B cell (primary cell): ENCODE measurements at regions not wholly inside any gene's neighbourhood (a gene's known extent, or its start where the extent isn't known, plus 50 kb on each side); places are given as distances from the start of the nearest gene placed in this dataset.

Experiments
- ATAC-seq: fragments of 200-7000 bp; cut with Tn5 transposase; one replicate; pipeline ENCODE4 v1.10.0; 2021; ENCODE audit warnings: low read depth, mild to moderate bottlenecking, moderate number of reproducible peaks, moderate library complexity
- CTCF ChIA-PET: fragments of 350-600 bp; sonication (Branson Sonifier 250); formaldehyde crosslinking; loops from one replicate; lab custom pipeline; 2021; ENCODE audit warnings: antibody characterized with exemption, inconsistent platforms; lab: Charles Lee
- POLR2A ChIA-PET: fragments of 350-600 bp; sonication (Branson Sonifier 250); formaldehyde crosslinking; loops from one replicate; lab custom pipeline; 2021; ENCODE audit warnings: antibody characterized with exemption; lab: Charles Lee
- DNase-seq: peaks from one replicate; pipeline ENCODE4 v3.0.0; 2013
- H2AFZ ChIP-seq: 2 replicates; pipeline ENCODE4 v1.6.1; 2012; ENCODE audit warnings: mild to moderate bottlenecking, low read depth, low read length; ENCODE audit not compliant: insufficient read depth, poor library complexity, severe bottlenecking
- H3K27ac ChIP-seq, 2 donors: 1 replicate in 1 of 2; 2 replicates in 1 of 2; pipeline ENCODE4 v1.5.1; 2012 to 2013; ENCODE audit warnings: low read length in 2 of 2, mild to moderate bottlenecking in 2 of 2, moderate library complexity in 1 of 2
- H3K27me3 ChIP-seq, 4 experiments: fragments of 200-600 bp in 1 of 4; sonication (generic) in 1 of 4; replicated peaks in 1 of 4; 1 replicate in 2 of 4; 2 replicates in 2 of 4; pipeline versions ENCODE4 v1.6.1 to v1.7.0; 2013 to 2016; ENCODE audit warnings: low read length in 3 of 4, mild to moderate bottlenecking in 2 of 4, mixed read lengths in 1 of 4, moderate library complexity in 1 of 4; ENCODE audit not compliant: insufficient read depth in 4 of 4, control insufficient read depth in 3 of 4; ENCODE audit errors: control extremely low read depth in 1 of 4
- H3K36me3 ChIP-seq, 2 experiments: replicated peaks in 1 of 2; 1 replicate in 1 of 2; 2 replicates in 1 of 2; pipeline versions ENCODE4 v1.6.1 to v1.7.1; 2013; ENCODE audit warnings: low read length in 1 of 2; ENCODE audit not compliant: insufficient read depth in 2 of 2, control insufficient read depth in 1 of 2; ENCODE audit errors: control extremely low read depth in 1 of 2, extremely low read depth in 1 of 2
- H3K4me1 ChIP-seq, 2 donors: fragments of 200-600 bp in 1 of 2; sonication (generic) in 1 of 2; 1 replicate in 1 of 2; 2 replicates in 1 of 2; pipeline versions ENCODE4 v1.5.1 to v1.6.1; 2013 to 2017; ENCODE audit warnings: low read length in 2 of 2; ENCODE audit not compliant: control insufficient read depth in 2 of 2, insufficient read depth in 2 of 2
- H3K4me2 ChIP-seq: replicated peaks from 2 replicates; pipeline ENCODE3; 2012; ENCODE audit warnings: mild to moderate bottlenecking, low read depth, low read length; ENCODE audit not compliant: poor library complexity, severe bottlenecking
- H3K4me3 ChIP-seq, 5 experiments: fragments of 200-600 bp in 1 of 5; sonication (generic) in 1 of 5; 1 replicate in 3 of 5; 2 replicates in 2 of 5; pipeline versions ENCODE4 v1.5.1 to v1.7.0; 2011 to 2016; ENCODE audit warnings: low read length in 4 of 5, mild to moderate bottlenecking in 4 of 5, low read depth in 2 of 5, control low read depth in 1 of 5, moderate library complexity in 1 of 5; ENCODE audit not compliant: insufficient read depth in 1 of 5; ENCODE audit errors: control extremely low read depth in 1 of 5, extremely low read depth in 1 of 5
- H3K79me2 ChIP-seq: fragments of 200-600 bp; sonication (generic); one replicate; pipeline ENCODE4 v1.6.0; 2016; ENCODE audit warnings: low read length; ENCODE audit not compliant: control insufficient read depth, insufficient read depth
- H3K9ac ChIP-seq: fragments of 200-600 bp; sonication (generic); 2 replicates; pipeline ENCODE4 v1.6.1; 2017; ENCODE audit warnings: mild to moderate bottlenecking, low read length, moderate library complexity
- H3K9me3 ChIP-seq, 3 donors: one replicate each; pipeline versions ENCODE4 v1.6.1 to v1.7.1; 2013; ENCODE audit warnings: low read length in 2 of 3; ENCODE audit not compliant: control insufficient read depth in 2 of 3, insufficient read depth in 1 of 3; ENCODE audit errors: control extremely low read depth in 1 of 3
- H4K20me1 ChIP-seq: 2 replicates; pipeline ENCODE4 v1.6.0; 2012; ENCODE audit warnings: mild to moderate bottlenecking, low read length; ENCODE audit not compliant: insufficient read depth, control insufficient read depth, poor library complexity, severe bottlenecking
- H3K27ac Mint-ChIP-seq: one replicate; pipeline ENCODE4 v1.8.0; 2021; ENCODE audit warnings: mixed read lengths
- H3K27me3 Mint-ChIP-seq: one replicate; pipeline ENCODE4 v1.8.0; 2021; ENCODE audit warnings: mixed read lengths
- H3K4me1 Mint-ChIP-seq: one replicate; pipeline ENCODE4 v1.8.0; 2021; ENCODE audit warnings: mixed read lengths
- H3K4me3 Mint-ChIP-seq: one replicate; pipeline ENCODE4 v1.8.0; 2021; ENCODE audit warnings: mixed read lengths
- H3K9me3 Mint-ChIP-seq: one replicate; pipeline ENCODE4 v1.8.0; 2022; ENCODE audit warnings: mixed read lengths; ENCODE audit not compliant: insufficient read depth
- EZH2 ChIP-seq: IDR thresholded peaks from 2 replicates; pipeline ENCODE4 v1.6.1; 2012; ENCODE audit warnings: borderline replicate concordance, low read depth, mild to moderate bottlenecking, moderate library complexity, low read length; ENCODE audit not compliant: insufficient read depth, poor library complexity, severe bottlenecking
- WGBS: methylation state at CpG from one replicate; pipeline ENCODE4 v1.1.5; 2013; ENCODE audit warnings: missing lambda C conversion rate; ENCODE audit not compliant: insufficient coverage; 5-methylcytosine and 5-hydroxymethylcytosine counted together
- intact Hi-C: fragments of 100-400 bp; cut with micrococcal nuclease; formaldehyde crosslinking; loops from one replicate; pipeline ENCODE4 v1.10.0; 2022
- TF ChIP-seq, protein P1 (sequence below): fragments of 200-600 bp; IDR thresholded peaks from one replicate; pipeline ENCODE4 v1.8.0; 2022; ENCODE audit warnings: antibody characterized with exemption, mild to moderate bottlenecking

DNA sequence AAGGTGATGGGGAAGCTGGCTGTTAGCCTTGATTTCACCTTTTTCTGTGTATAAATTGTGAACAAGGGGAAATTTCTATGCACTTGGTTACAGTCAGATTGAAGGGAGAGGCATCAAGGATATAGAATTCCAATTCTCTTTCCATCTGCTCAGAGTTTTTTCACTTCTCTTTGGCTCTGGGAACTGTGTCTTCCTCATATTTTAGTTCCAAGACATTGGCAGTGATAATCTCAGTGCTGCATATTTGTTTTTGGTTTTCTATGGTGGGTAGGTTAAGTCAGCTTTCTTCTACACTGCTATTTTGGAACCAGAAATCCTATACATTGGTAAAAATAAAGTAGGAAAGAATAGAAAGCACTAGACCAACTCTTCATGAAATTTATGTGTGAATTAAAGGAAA is 569.6 kb upstream of the CXADR start:
- H4K20me1 ChIP-seq = no peaks in the 10 kb centered on the region
- no peak for ATAC-seq
- no peaks in the 10 kb centered on the region for H3K4me1 Mint-ChIP-seq
- H3K27ac ChIP-seq = no peak overlapping the region
- H3K4me1 ChIP-seq = no peaks in the 10 kb centered on the region
- no peak overlapping the region for H2AFZ ChIP-seq
- H3K27me3 ChIP-seq = no peaks in the 10 kb centered on the region
- POLR2A ChIA-PET = no interaction called here
- H3K9me3 Mint-ChIP-seq = peaks cover 7% of the 10 kb centered on the region
- DNase-seq = no peak
- H3K79me2 ChIP-seq = no peaks in the 10 kb centered on the region
- H3K4me3 ChIP-seq = no peak overlapping the region
- no peak overlapping the region for H3K9ac ChIP-seq
- no peak overlapping the region for H3K27ac Mint-ChIP-seq
- CTCF ChIA-PET = no interaction called here
- intact Hi-C loops = no loop called here
- H3K4me2 ChIP-seq = no peak overlapping the region
- H3K4me3 Mint-ChIP-seq = no peak overlapping the region
- no peaks in the 10 kb centered on the region for H3K27me3 Mint-ChIP-seq
- H3K9me3 ChIP-seq = peaks cover 0 to 6% (median 3%) of the 10 kb centered on the region in 3 donors
- H3K36me3 ChIP-seq = no peaks in the 10 kb centered on the region
- TF ChIP-seq, protein P1, sequence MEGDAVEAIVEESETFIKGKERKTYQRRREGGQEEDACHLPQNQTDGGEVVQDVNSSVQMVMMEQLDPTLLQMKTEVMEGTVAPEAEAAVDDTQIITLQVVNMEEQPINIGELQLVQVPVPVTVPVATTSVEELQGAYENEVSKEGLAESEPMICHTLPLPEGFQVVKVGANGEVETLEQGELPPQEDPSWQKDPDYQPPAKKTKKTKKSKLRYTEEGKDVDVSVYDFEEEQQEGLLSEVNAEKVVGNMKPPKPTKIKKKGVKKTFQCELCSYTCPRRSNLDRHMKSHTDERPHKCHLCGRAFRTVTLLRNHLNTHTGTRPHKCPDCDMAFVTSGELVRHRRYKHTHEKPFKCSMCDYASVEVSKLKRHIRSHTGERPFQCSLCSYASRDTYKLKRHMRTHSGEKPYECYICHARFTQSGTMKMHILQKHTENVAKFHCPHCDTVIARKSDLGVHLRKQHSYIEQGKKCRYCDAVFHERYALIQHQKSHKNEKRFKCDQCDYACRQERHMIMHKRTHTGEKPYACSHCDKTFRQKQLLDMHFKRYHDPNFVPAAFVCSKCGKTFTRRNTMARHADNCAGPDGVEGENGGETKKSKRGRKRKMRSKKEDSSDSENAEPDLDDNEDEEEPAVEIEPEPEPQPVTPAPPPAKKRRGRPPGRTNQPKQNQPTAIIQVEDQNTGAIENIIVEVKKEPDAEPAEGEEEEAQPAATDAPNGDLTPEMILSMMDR = no peak
- no peak for TF ChIP-seq EZH2

DNA sequence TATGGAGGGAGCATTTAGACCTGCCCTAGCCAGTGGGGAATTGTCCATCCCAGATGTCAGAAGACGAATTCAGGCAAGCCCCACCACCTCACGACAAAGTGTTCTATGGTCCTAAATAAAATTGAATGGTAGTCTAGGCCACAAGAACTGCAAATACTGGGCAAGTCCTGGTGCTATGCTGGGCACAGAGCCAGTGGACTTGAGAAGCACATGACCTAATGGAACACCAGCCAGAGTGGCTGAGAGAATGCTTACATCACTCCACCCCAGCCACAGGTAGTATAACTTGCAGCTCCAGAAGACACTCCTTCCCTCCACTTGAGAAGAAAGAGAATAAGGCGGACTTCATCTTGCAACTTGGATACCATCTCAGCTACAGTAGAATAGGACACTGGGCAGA is 567.3 kb upstream of the CXADR start:
- TF ChIP-seq EZH2 = no peak
- TF ChIP-seq, protein P1 = no peak
- no peak for DNase-seq
- no peaks in the 10 kb centered on the region for H3K79me2 ChIP-seq
- H3K9me3 ChIP-seq = peaks cover 0 to 9% (median 1%) of the 10 kb centered on the region in 3 donors
- H4K20me1 ChIP-seq = no peaks in the 10 kb centered on the region
- peaks cover 9% of the 10 kb centered on the region for H3K9me3 Mint-ChIP-seq
- no CpG with 5 or more reads among the region's 3 CpGs for WGBS
- no peak overlapping the region for H3K9ac ChIP-seq
- H3K4me3 ChIP-seq = no peak overlapping the region
- H2AFZ ChIP-seq = no peak overlapping the region
- no peaks in the 10 kb centered on the region for H3K36me3 ChIP-seq
- no peaks in the 10 kb centered on the region for H3K27me3 ChIP-seq
- no peak overlapping the region for H3K4me3 Mint-ChIP-seq
- H3K4me1 ChIP-seq = no peaks in the 10 kb centered on the region
- ChIA-PET CTCF (no interaction called here), POLR2A (no interaction called here)
- no peak for ATAC-seq
- no peak overlapping the region for H3K4me2 ChIP-seq
- H3K4me1 Mint-ChIP-seq = no peaks in the 10 kb centered on the region
- no peaks in the 10 kb centered on the region for H3K27me3 Mint-ChIP-seq
- no peak overlapping the region for H3K27ac Mint-ChIP-seq
- intact Hi-C loops = no loop called here
- H3K27ac ChIP-seq = no peak overlapping the region
